ENCODE measurements at regions not wholly inside any gene's neighbourhood (a gene's known extent, or its start where the extent isn't known, plus 50 kb on each side); places are given as distances from the start of the nearest gene placed in this dataset.

- H3K27me3 ChIP-seq (ENCODE audit: low read depth) = no peaks in the 10 kb centered on the region
- no peaks in the 10 kb centered on the region for H3K4me1 ChIP-seq
- H3K36me3 ChIP-seq (replicated peaks) = no peaks in the 10 kb centered on the region
- H3K9me3 ChIP-seq = no peaks in the 10 kb centered on the region; the same call in 1 of the 2 replicates
- no peak overlapping the region for H3K4me3 ChIP-seq
- DNase-seq (ENCODE audit: low spot score in 2 of 2) = no peak
- in situ Hi-C loops (cut with MboI; ENCODE audit: low sequenced_read_pairs) = no loop called here
Measured at GRCh38 chr3:67808906-67809305, 154.5 kb upstream of the SUCLG2 start.

- no peak for DNase-seq (ENCODE audit: low spot score in 2 of 2)
- in situ Hi-C loops (cut with MboI; ENCODE audit: low sequenced_read_pairs) = no loop called here
- H3K4me1 ChIP-seq = no peaks in the 10 kb centered on the region
- no peak overlapping the region for H3K4me3 ChIP-seq
- no peaks in the 10 kb centered on the region for H3K9me3 ChIP-seq
- no peaks in the 10 kb centered on the region for H3K36me3 ChIP-seq (replicated peaks)
- no peaks in the 10 kb centered on the region for H3K27me3 ChIP-seq (ENCODE audit: low read depth)
Measured at GRCh38 chr3:67804578-67804977, 150.2 kb upstream of the SUCLG2 start.

- H3K4me1 ChIP-seq = no peaks in the 10 kb centered on the region
- H3K36me3 ChIP-seq (replicated peaks) = no peaks in the 10 kb centered on the region
- in situ Hi-C loops (cut with MboI; ENCODE audit: low sequenced_read_pairs) = no loop called here
- H3K9me3 ChIP-seq = no peaks in the 10 kb centered on the region
- no peak for DNase-seq (ENCODE audit: low spot score in 2 of 2)
- H3K27me3 ChIP-seq (ENCODE audit: low read depth) = no peaks in the 10 kb centered on the region
- H3K4me3 ChIP-seq = no peak overlapping the region
Measured at GRCh38 chr3:67804089-67804488, 149.7 kb upstream of the SUCLG2 start.

- Histone ChIP-seq H3K4me1 (no peaks in the 10 kb centered on the region), H3K9me3 (no peaks in the 10 kb centered on the region), H3K36me3 (replicated peaks) (no peaks in the 10 kb centered on the region), H3K4me3 (no peak overlapping the region), H3K27me3 (ENCODE audit: low read depth) (no peaks in the 10 kb centered on the region)
- no peak for DNase-seq (ENCODE audit: low spot score in 2 of 2)
- in situ Hi-C loops (cut with MboI; ENCODE audit: low sequenced_read_pairs) = no loop called here
Measured at GRCh38 chr3:67798412-67798811, 144.0 kb upstream of the SUCLG2 start.

- no peaks in the 10 kb centered on the region for H3K36me3 ChIP-seq (replicated peaks)
- no peak overlapping the region for H3K4me3 ChIP-seq
- no peaks in the 10 kb centered on the region for H3K27me3 ChIP-seq (ENCODE audit: low read depth)
- no peaks in the 10 kb centered on the region for H3K9me3 ChIP-seq
- DNase-seq (ENCODE audit: low spot score in 2 of 2) = no peak
- in situ Hi-C loops (cut with MboI; ENCODE audit: low sequenced_read_pairs) = no loop called here
- no peaks in the 10 kb centered on the region for H3K4me1 ChIP-seq
Measured at GRCh38 chr3:67791620-67792019, 137.2 kb upstream of the SUCLG2 start.

GRCh38 chr3:67790043-67790442 is 135.6 kb upstream of the SUCLG2 start:
- no peaks in the 10 kb centered on the region for H3K27me3 ChIP-seq (ENCODE audit: low read depth)
- H3K9me3 ChIP-seq = no peaks in the 10 kb centered on the region
- H3K4me3 ChIP-seq = no peak overlapping the region
- H3K36me3 ChIP-seq (replicated peaks) = no peaks in the 10 kb centered on the region
- H3K4me1 ChIP-seq = no peaks in the 10 kb centered on the region
- peak; percentile 28 to 68 for DNase-seq (ENCODE audit: low spot score in 2 of 2)
- in situ Hi-C loops (cut with MboI; ENCODE audit: low sequenced_read_pairs) = no loop called here

- in situ Hi-C loops (cut with MboI; ENCODE audit: low sequenced_read_pairs) = loop anchor here (10.0 kb wide), 1 partner anchor 404 kb away; no protein-coding TSS in a partner anchor
- no peaks in the 10 kb centered on the region for H3K9me3 ChIP-seq
- no peak for DNase-seq (ENCODE audit: low spot score in 2 of 2)
Measured at GRCh38 chr3:67788396-67788795, 134.0 kb upstream of the SUCLG2 start.

GRCh38 chr3:67783281-67784250 is 129.2 kb upstream of the SUCLG2 start:
- Histone ChIP-seq H3K9me3 (no peaks in the 10 kb centered on the region), H3K4me1 (no peaks in the 10 kb centered on the region), H3K27me3 (ENCODE audit: low read depth) (no peaks in the 10 kb centered on the region), H3K36me3 (replicated peaks) (no peaks in the 10 kb centered on the region), H3K4me3 (no peak overlapping the region)
- peak in 1 of 2 experiments; percentile 3 for DNase-seq (ENCODE audit: low spot score in 2 of 2)
- in situ Hi-C loops (cut with MboI; ENCODE audit: low sequenced_read_pairs) = loop anchor here (10.0 kb wide), 1 partner anchor 399 kb away; no protein-coding TSS in a partner anchor

More at GRCh38 chr3:67788396-67788795, 134.0 kb upstream of the SUCLG2 start:
- Histone ChIP-seq H3K36me3 (replicated peaks) (no peaks in the 10 kb centered on the region), H3K27me3 (ENCODE audit: low read depth) (no peaks in the 10 kb centered on the region), H3K4me3 (no peak overlapping the region), H3K4me1 (no peaks in the 10 kb centered on the region)

- in situ Hi-C loops (cut with MboI; ENCODE audit: low sequenced_read_pairs) = loop anchor here (10.0 kb wide), 1 partner anchor 397 kb away; no protein-coding TSS in a partner anchor
Measured at GRCh38 chr3:67781871-67782270, 127.5 kb upstream of the SUCLG2 start.

GRCh38 chr3:67781218-67781617 is 126.8 kb upstream of the SUCLG2 start:
- in situ Hi-C loops (cut with MboI; ENCODE audit: low sequenced_read_pairs) = loop anchor here (10.0 kb wide), 1 partner anchor 396 kb away; no protein-coding TSS in a partner anchor
- DNase-seq (ENCODE audit: low spot score in 2 of 2) = no peak
- no peaks in the 10 kb centered on the region for H3K9me3 ChIP-seq
- no peaks in the 10 kb centered on the region for H3K4me1 ChIP-seq
- no peak overlapping the region for H3K4me3 ChIP-seq
- H3K27me3 ChIP-seq (ENCODE audit: low read depth) = no peaks in the 10 kb centered on the region
- no peaks in the 10 kb centered on the region for H3K36me3 ChIP-seq (replicated peaks)

More at GRCh38 chr3:67781871-67782270, 127.5 kb upstream of the SUCLG2 start:
- Histone ChIP-seq H3K27me3 (ENCODE audit: low read depth) (no peaks in the 10 kb centered on the region), H3K36me3 (replicated peaks) (no peaks in the 10 kb centered on the region), H3K9me3 (no peaks in the 10 kb centered on the region), H3K4me3 (no peak overlapping the region), H3K4me1 (no peaks in the 10 kb centered on the region)
- DNase-seq (ENCODE audit: low spot score in 2 of 2) = no peak

- H3K27me3 ChIP-seq (ENCODE audit: low read depth) = no peaks in the 10 kb centered on the region
- H3K36me3 ChIP-seq (replicated peaks) = no peaks in the 10 kb centered on the region
- no peaks in the 10 kb centered on the region for H3K9me3 ChIP-seq
- in situ Hi-C loops (cut with MboI; ENCODE audit: low sequenced_read_pairs) = no loop called here
- H3K4me3 ChIP-seq = no peak overlapping the region
- no peak for DNase-seq (ENCODE audit: low spot score in 2 of 2)
- no peaks in the 10 kb centered on the region for H3K4me1 ChIP-seq
Measured at GRCh38 chr3:67774676-67775075, 120.3 kb upstream of the SUCLG2 start.

- DNase-seq (ENCODE audit: low spot score in 2 of 2) = no peak
- Histone ChIP-seq H3K27me3 (ENCODE audit: low read depth) (no peaks in the 10 kb centered on the region), H3K9me3 (no peaks in the 10 kb centered on the region), H3K36me3 (replicated peaks) (no peaks in the 10 kb centered on the region), H3K4me1 (no peaks in the 10 kb centered on the region), H3K4me3 (no peak overlapping the region)
- in situ Hi-C loops (cut with MboI; ENCODE audit: low sequenced_read_pairs) = no loop called here
Measured at GRCh38 chr3:67765575-67765974, 111.2 kb upstream of the SUCLG2 start.

GRCh38 chr3:67745296-67745695 is 90.9 kb upstream of the SUCLG2 start:
- no peaks in the 10 kb centered on the region for H3K27me3 ChIP-seq (ENCODE audit: low read depth)
- H3K4me1 ChIP-seq = no peaks in the 10 kb centered on the region
- DNase-seq (ENCODE audit: low spot score in 2 of 2) = no peak
- H3K9me3 ChIP-seq = no peaks in the 10 kb centered on the region
- no peak overlapping the region for H3K4me3 ChIP-seq
- in situ Hi-C loops (cut with MboI; ENCODE audit: low sequenced_read_pairs) = no loop called here
- H3K36me3 ChIP-seq (replicated peaks) = no peaks in the 10 kb centered on the region

- Histone ChIP-seq H3K36me3 (replicated peaks) (no peaks in the 10 kb centered on the region), H3K4me1 (no peaks in the 10 kb centered on the region), H3K9me3 (no peaks in the 10 kb centered on the region), H3K27me3 (ENCODE audit: low read depth) (no peaks in the 10 kb centered on the region), H3K4me3 (no peak overlapping the region)
- DNase-seq (ENCODE audit: low spot score in 2 of 2) = no peak
- in situ Hi-C loops (cut with MboI; ENCODE audit: low sequenced_read_pairs) = no loop called here
Measured at GRCh38 chr3:67744699-67745098, 90.3 kb upstream of the SUCLG2 start.
